NCI-H82 treated with DMSO at 0.1 percent for 48 hours (cell line): ENCODE measurements at regions not wholly inside any gene's neighbourhood (a gene's known extent, or its start where the extent isn't known, plus 50 kb on each side); places are given as distances from the start of the nearest gene placed in this dataset.
"Not testable (repeated sequence)": the region's sequence is repeated elsewhere in the genome, so short reads cannot be mapped to it uniquely, and the experiment has no call there.

Experiments used
- DNase-seq: peaks from one replicate; lab custom pipeline; 2025; ENCODE audit not compliant: unreplicated experiment; lab: John Stamatoyannopoulos, UW

- DNase-seq: no peak
Measured at GRCh38 chr2:82199493-82199852, 1894.9 kb upstream of the LRRTM1 start.

- DNase-seq: no peak
Measured at GRCh38 chr2:82198809-82199492, 1894.4 kb upstream of the LRRTM1 start.

- no peak for DNase-seq
Measured at GRCh38 chr2:82182270-82182669, 1877.7 kb upstream of the LRRTM1 start.

- DNase-seq: not testable (repeated sequence)
Measured at GRCh38 chr2:82175210-82175609, 1870.7 kb upstream of the LRRTM1 start.

- no peak for DNase-seq
Measured at GRCh38 chr2:82172483-82172882, 1867.9 kb upstream of the LRRTM1 start.

- DNase-seq: no peak
Measured at GRCh38 chr2:82169379-82169778, 1864.8 kb upstream of the LRRTM1 start.

GRCh38 chr2:82165377-82165776, 1860.8 kb upstream of the LRRTM1 start:
- no peak for DNase-seq

GRCh38 chr2:82158150-82158549, 1853.6 kb upstream of the LRRTM1 start:
- DNase-seq: no peak

GRCh38 chr2:82155469-82155868, 1850.9 kb upstream of the LRRTM1 start:
- no peak for DNase-seq

- DNase-seq: no peak
Measured at GRCh38 chr2:82143343-82143742, 1838.8 kb upstream of the LRRTM1 start.

GRCh38 chr2:82139979-82140611, 1835.5 kb upstream of the LRRTM1 start:
- no peak for DNase-seq

GRCh38 chr2:82137441-82137840, 1832.9 kb upstream of the LRRTM1 start:
- DNase-seq: no peak

GRCh38 chr2:82128051-82128450, 1823.5 kb upstream of the LRRTM1 start:
- no peak for DNase-seq

GRCh38 chr2:82124629-82125028, 1820.1 kb upstream of the LRRTM1 start:
- DNase-seq: no peak

- no peak for DNase-seq
Measured at GRCh38 chr2:82120654-82121053, 1816.1 kb upstream of the LRRTM1 start.

GRCh38 chr2:82120115-82120514, 1815.6 kb upstream of the LRRTM1 start:
- DNase-seq: no peak

GRCh38 chr2:82109418-82109817, 1804.9 kb upstream of the LRRTM1 start:
- no peak for DNase-seq

- no peak for DNase-seq
Measured at GRCh38 chr2:82098617-82099016, 1794.1 kb upstream of the LRRTM1 start.

GRCh38 chr2:82089518-82089917, 1785.0 kb upstream of the LRRTM1 start:
- no peak for DNase-seq

GRCh38 chr2:82084679-82085392, 1780.3 kb upstream of the LRRTM1 start:
- no peak for DNase-seq

GRCh38 chr2:82075875-82076274, 1771.3 kb upstream of the LRRTM1 start:
- DNase-seq: no peak

GRCh38 chr2:82062463-82062862, 1757.9 kb upstream of the LRRTM1 start:
- no peak for DNase-seq
